ENCODE measurements at regions not wholly inside any gene's neighbourhood (a gene's known extent, or its start where the extent isn't known, plus 50 kb on each side); places are given as distances from the start of the nearest gene placed in this dataset.

DNA sequence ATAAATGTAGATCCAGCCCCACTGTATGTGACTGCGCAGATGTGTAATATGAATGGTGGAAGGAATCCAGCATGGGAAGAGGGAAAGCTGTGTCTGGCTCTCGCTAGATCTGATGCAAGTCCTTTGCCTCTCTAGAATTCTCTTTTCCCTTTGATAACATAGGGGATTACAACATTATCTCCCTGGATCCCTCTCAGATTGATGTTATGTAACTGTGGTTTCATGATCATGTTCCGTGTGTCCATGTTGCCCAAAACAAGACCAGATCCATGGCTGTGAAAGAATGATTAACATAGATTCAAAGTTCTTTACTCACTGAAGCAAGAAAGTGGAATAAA, 184.0 kb upstream of the UBL3 start:
- TF ChIP-seq, protein P1, sequence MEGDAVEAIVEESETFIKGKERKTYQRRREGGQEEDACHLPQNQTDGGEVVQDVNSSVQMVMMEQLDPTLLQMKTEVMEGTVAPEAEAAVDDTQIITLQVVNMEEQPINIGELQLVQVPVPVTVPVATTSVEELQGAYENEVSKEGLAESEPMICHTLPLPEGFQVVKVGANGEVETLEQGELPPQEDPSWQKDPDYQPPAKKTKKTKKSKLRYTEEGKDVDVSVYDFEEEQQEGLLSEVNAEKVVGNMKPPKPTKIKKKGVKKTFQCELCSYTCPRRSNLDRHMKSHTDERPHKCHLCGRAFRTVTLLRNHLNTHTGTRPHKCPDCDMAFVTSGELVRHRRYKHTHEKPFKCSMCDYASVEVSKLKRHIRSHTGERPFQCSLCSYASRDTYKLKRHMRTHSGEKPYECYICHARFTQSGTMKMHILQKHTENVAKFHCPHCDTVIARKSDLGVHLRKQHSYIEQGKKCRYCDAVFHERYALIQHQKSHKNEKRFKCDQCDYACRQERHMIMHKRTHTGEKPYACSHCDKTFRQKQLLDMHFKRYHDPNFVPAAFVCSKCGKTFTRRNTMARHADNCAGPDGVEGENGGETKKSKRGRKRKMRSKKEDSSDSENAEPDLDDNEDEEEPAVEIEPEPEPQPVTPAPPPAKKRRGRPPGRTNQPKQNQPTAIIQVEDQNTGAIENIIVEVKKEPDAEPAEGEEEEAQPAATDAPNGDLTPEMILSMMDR (IDR thresholded peaks at IDR 0.05; ENCODE audit: low read depth, low read length): no peak
- TF ChIP-seq EZH2phosphoT487 (IDR thresholded peaks at IDR 0.05; ENCODE audit: low read depth): no peak
